ENCODE measurements at regions not wholly inside any gene's neighbourhood (a gene's known extent, or its start where the extent isn't known, plus 50 kb on each side); places are given as distances from the start of the nearest gene placed in this dataset.

- H2AFZ ChIP-seq (ENCODE audit: low read length), result 0 out of 2 replicates have a peak overlapping the region, but pooled peaks have one; percentile 52
- H3K4me3 ChIP-seq (ENCODE audit: extremely low read depth in 1 of 4, insufficient read depth in 2 of 4, low read depth in 3 of 4, low read length in 4 of 4), result no peak overlapping the region
- no peak overlapping the region for H2AK5ac ChIP-seq (ENCODE audit: low read depth, low read length)
- no peaks in the 10 kb centered on the region for H3K36me3 ChIP-seq (ENCODE audit: control insufficient read depth in 2 of 4, insufficient read depth in 4 of 4, low read length in 3 of 4)
- POLR2A ChIA-PET (ENCODE audit: partially characterized antibody), result no interaction called here
- no peak overlapping the region for H4K5ac ChIP-seq (ENCODE audit: insufficient read length, low read depth, low read length)
- H3K4me2 ChIP-seq (ENCODE audit: insufficient read depth in 1 of 2, low read depth in 2 of 2, low read length in 2 of 2), result no peak overlapping the region
- TF ChIP-seq KDM1A (IDR thresholded peaks at IDR 0.05; ENCODE audit: borderline replicate concordance, low read length), result no peak
- TF ChIP-seq GTF2F1 (IDR thresholded peaks at IDR 0.05; ENCODE audit: borderline replicate concordance, low read depth, low read length), result no peak
- no peak for TF ChIP-seq RNF2 (IDR thresholded peaks at IDR 0.05; ENCODE audit: borderline replicate concordance, low read depth, low read length, missing control alignments, poor library complexity, severe bottlenecking)
- no peak for TF ChIP-seq JUN (IDR thresholded peaks at IDR 0.05; ENCODE audit: low read depth, low read length)
- TF ChIP-seq KDM4A (IDR thresholded peaks at IDR 0.05; ENCODE audit: low read depth, low read length, severe bottlenecking), result no peak
- H2BK5ac ChIP-seq (ENCODE audit: low read depth, low read length), result no peak overlapping the region
- no peaks in the 10 kb centered on the region for H3K79me2 ChIP-seq (ENCODE audit: control insufficient read depth in 1 of 2, insufficient read depth in 2 of 2, low read length in 2 of 2)
- no peaks in the 10 kb centered on the region for H3K9me3 ChIP-seq (ENCODE audit: insufficient read depth in 2 of 2, low read depth in 1 of 2, low read length in 1 of 2)
- H3K23ac ChIP-seq (ENCODE audit: insufficient read length), result no peak overlapping the region
- H3K79me1 ChIP-seq (ENCODE audit: low read depth, low read length), result no peaks in the 10 kb centered on the region
- H3K27ac ChIP-seq (ENCODE audit: low read depth, low read length), result no peak overlapping the region
- no peak overlapping the region for H4K91ac ChIP-seq (replicated peaks; ENCODE audit: insufficient read length, low read length)
- peak in 1 of 2 experiments; percentile 36 for DNase-seq (ENCODE audit: low read depth in 1 of 2, low spot score in 2 of 2)
- H3K14ac ChIP-seq (ENCODE audit: insufficient read length), result no peak overlapping the region
- no peaks in the 10 kb centered on the region for H4K20me1 ChIP-seq (replicated peaks in 1 of 2; ENCODE audit: control insufficient read depth in 1 of 2, insufficient read depth in 2 of 2, low read length in 2 of 2)
- CTCF ChIA-PET (ENCODE audit: partially characterized antibody), result interaction anchor here (0.7 to 7.4 kb wide), 12 partner anchors 7 to 220 kb away, joined by 3 to 44 read pairs (median 6); no protein-coding TSS in a partner anchor
- no peak overlapping the region for H2BK20ac ChIP-seq (ENCODE audit: low read length)
- FAIRE-seq, result no peak
- no peak overlapping the region for H2BK12ac ChIP-seq (ENCODE audit: low read depth, low read length)
- no peaks in the 10 kb centered on the region for H3K27me3 ChIP-seq (replicated peaks in 1 of 4; ENCODE audit: control insufficient read depth in 3 of 4, extremely low read depth in 1 of 4, insufficient read depth in 3 of 4, low read length in 3 of 4)
- no peaks in the 10 kb centered on the region for H3K23me2 ChIP-seq (ENCODE audit: low read depth, low read length)
- no peak overlapping the region for H3K18ac ChIP-seq (ENCODE audit: extremely low read depth, low read length)
- peaks cover 0 to 3% (median 1%) of the 10 kb centered on the region in 4 experiments; a peak in 2 of 7 replicates for H3K4me1 ChIP-seq (replicated peaks in 1 of 4; ENCODE audit: control insufficient read depth in 3 of 4, insufficient read depth in 4 of 4, low read length in 3 of 4)
- H3K56ac ChIP-seq (replicated peaks; ENCODE audit: insufficient read length, low read depth, low read length), result no peak overlapping the region
- no peak overlapping the region for H3K9ac ChIP-seq (replicated peaks in 1 of 4; ENCODE audit: extremely low read depth in 1 of 4, low read depth in 3 of 4, low read length in 3 of 4)
- WGBS, 2 experiments (ENCODE audit: extremely low coverage in 1 of 2, insufficient coverage in 1 of 2, insufficient read length in 1 of 2, insufficient replicate concordance in 2 of 2, low coverage in 1 of 2, low lambda C conversion rate in 2 of 2, missing lambda C conversion rate in 1 of 2), result 92% methylated on average over 8 of the region's 8 CpGs; no CpG with 5 or more reads in 1 of the 2 experiments
- no peak overlapping the region for H3K4ac ChIP-seq (replicated peaks; ENCODE audit: insufficient read length, low read depth, low read length)
- no peak overlapping the region for H4K8ac ChIP-seq (ENCODE audit: extremely low read depth, insufficient read depth, low read length)
- no peak overlapping the region for H2BK120ac ChIP-seq (replicated peaks; ENCODE audit: low read depth, low read length)
- no peak overlapping the region for H2BK15ac ChIP-seq (ENCODE audit: low read length)
Observed at GRCh38 chr20:40743141-40743775, 54.2 kb upstream of the MAFB start.
